ENCODE measurements at regions not wholly inside any gene's neighbourhood (a gene's known extent, or its start where the extent isn't known, plus 50 kb on each side); places are given as distances from the start of the nearest gene placed in this dataset.

- no peak for DNase-seq (ENCODE audit: low read depth, low spot score)
- no peak for TF ChIP-seq CTCF (IDR thresholded peaks at IDR 0.05; ENCODE audit: insufficient read depth, low read length, missing control alignments)
- no peak overlapping the region for H3K4me3 ChIP-seq (ENCODE audit: low read depth, low read length)
- CTCF ChIA-PET = no interaction called here
- POLR2A ChIA-PET = no interaction called here
Measured at GRCh38 chr16:79690159-79690558, 89.6 kb upstream of the MAF start.

GRCh38 chr16:79687249-79688130 lies 87.0 kb upstream of the MAF start:
- ChIA-PET POLR2A (no interaction called here), CTCF (no interaction called here)
- no peak overlapping the region for H3K4me3 ChIP-seq (ENCODE audit: low read depth, low read length)
- no peak for DNase-seq (ENCODE audit: low read depth, low spot score)
- TF ChIP-seq CTCF (IDR thresholded peaks at IDR 0.05; ENCODE audit: insufficient read depth, low read length, missing control alignments) = no peak

- no peak overlapping the region for H3K4me3 ChIP-seq (ENCODE audit: low read depth, low read length)
- no peak for TF ChIP-seq CTCF (IDR thresholded peaks at IDR 0.05; ENCODE audit: insufficient read depth, low read length, missing control alignments)
- DNase-seq (ENCODE audit: low read depth, low spot score) = no peak
- ChIA-PET CTCF (no interaction called here), POLR2A (no interaction called here)
Measured at GRCh38 chr16:79685871-79686270, 85.3 kb upstream of the MAF start.

GRCh38 chr16:79679334-79679733 lies 78.8 kb upstream of the MAF start:
- TF ChIP-seq CTCF (IDR thresholded peaks at IDR 0.05; ENCODE audit: insufficient read depth, low read length, missing control alignments) = no peak
- no peak overlapping the region for H3K4me3 ChIP-seq (ENCODE audit: low read depth, low read length)
- ChIA-PET POLR2A (no interaction called here), CTCF (no interaction called here)
- DNase-seq (ENCODE audit: low read depth, low spot score) = no peak

- no peak for TF ChIP-seq CTCF (IDR thresholded peaks at IDR 0.05; ENCODE audit: insufficient read depth, low read length, missing control alignments)
- ChIA-PET POLR2A (no interaction called here), CTCF (interaction anchor here (0.6 kb wide), 1 partner anchor 11 kb away, joined by 3 read pairs; no protein-coding TSS in a partner anchor)
- no peak for DNase-seq (ENCODE audit: low read depth, low spot score)
- no peak overlapping the region for H3K4me3 ChIP-seq (ENCODE audit: low read depth, low read length)
Measured at GRCh38 chr16:79677799-79678530, 77.4 kb upstream of the MAF start.

- CTCF ChIA-PET = no interaction called here
- H3K4me3 ChIP-seq (ENCODE audit: low read depth, low read length) = no peak overlapping the region
- no peak for TF ChIP-seq CTCF (IDR thresholded peaks at IDR 0.05; ENCODE audit: insufficient read depth, low read length, missing control alignments)
- no peak for DNase-seq (ENCODE audit: low read depth, low spot score)
- POLR2A ChIA-PET = no interaction called here
Measured at GRCh38 chr16:79673635-79674034, 73.1 kb upstream of the MAF start.

All from AG04449 (cell line).